IMR-90 (cell line): ENCODE measurements at regions not wholly inside any gene's neighbourhood (a gene's known extent, or its start where the extent isn't known, plus 50 kb on each side); places are given as distances from the start of the nearest gene placed in this dataset.

Experiments
- ATAC-seq: fragments of 200-7000 bp; cut with Tn5 transposase; 2 replicates; pipeline ENCODE4 v1.9.1; 2020; ENCODE audit warnings: low read depth, mild to moderate bottlenecking, moderate library complexity
- BruUV-seq: library from RNA; stranded (reverse); fragments of 400-500 nt; replicated peaks from 2 replicates; lab custom pipeline; 2021; lab: Mats Ljungman, UMichigan
- CTCF ChIA-PET: fragments of 300-600 bp; formaldehyde crosslinking; extraction: SDS; loops from one replicate; lab custom pipeline; 2021; ENCODE audit warnings: antibody characterized with exemption; lab: Yijun Ruan, JAX
- POLR2A ChIA-PET: fragments of 300-600 bp; sonication (Branson Sonifier 250); formaldehyde crosslinking; loops from one replicate; lab custom pipeline; 2022; ENCODE audit warnings: antibody characterized with exemption; ENCODE audit not compliant: unreplicated experiment; lab: Charles Lee
- DNase-seq: peaks from one replicate; pipeline ENCODE4 v3.0.0; 2013
- H2AFZ ChIP-seq: replicated peaks from 2 replicates; pipeline ENCODE3; 2013; ENCODE audit warnings: low read length, mild to moderate bottlenecking; ENCODE audit not compliant: poor library complexity
- H2AK5ac ChIP-seq: 2 replicates; pipeline ENCODE4 v1.6.1; 2013; ENCODE audit warnings: low read depth, low read length, inconsistent platforms
- H2AK9ac ChIP-seq: replicated peaks from 2 replicates; pipeline ENCODE3; 2013; ENCODE audit warnings: mild to moderate bottlenecking, low read depth, low read length, moderate library complexity; ENCODE audit not compliant: poor library complexity
- H2BK120ac ChIP-seq: 2 replicates; pipeline ENCODE4 v1.6.1; 2013; ENCODE audit warnings: low read depth, low read length, inconsistent platforms
- H2BK15ac ChIP-seq: 3 replicates; pipeline ENCODE4 v1.6.1; 2013; ENCODE audit warnings: low read depth, low read length, inconsistent platforms
- H2BK20ac ChIP-seq: 2 replicates; pipeline ENCODE4 v1.6.1; 2013; ENCODE audit warnings: low read depth, mild to moderate bottlenecking, inconsistent platforms, low read length, moderate library complexity
- H2BK5ac ChIP-seq: 2 replicates; pipeline ENCODE4 v1.6.1; 2013; ENCODE audit warnings: mild to moderate bottlenecking, low read depth, low read length, inconsistent platforms; ENCODE audit not compliant: poor library complexity, severe bottlenecking
- H3K14ac ChIP-seq: replicated peaks from 2 replicates; pipeline ENCODE4 v1.6.1; 2013; ENCODE audit warnings: low read depth, low read length, inconsistent platforms
- H3K18ac ChIP-seq: 2 replicates; pipeline ENCODE4 v1.6.1; 2013; ENCODE audit warnings: low read depth, low read length, control low read depth
- H3K23ac ChIP-seq: 2 replicates; pipeline ENCODE4 v1.6.1; 2013; ENCODE audit warnings: low read depth, low read length, inconsistent platforms
- H3K27ac ChIP-seq: 2 replicates; pipeline ENCODE4 v1.5.1; 2013; ENCODE audit warnings: mild to moderate bottlenecking, control low read depth, low read length; ENCODE audit not compliant: insufficient read depth
- H3K27me3 ChIP-seq: 2 replicates; pipeline ENCODE4 v1.6.1; 2013; ENCODE audit warnings: low read length; ENCODE audit not compliant: control insufficient read depth, insufficient read depth
- H3K36me3 ChIP-seq: 2 replicates; pipeline ENCODE4 v1.6.1; 2013; ENCODE audit warnings: low read length, mixed read lengths; ENCODE audit not compliant: control insufficient read depth, insufficient read depth
- H3K4ac ChIP-seq: 2 replicates; pipeline ENCODE4 v1.6.1; 2013; ENCODE audit warnings: low read depth, low read length, inconsistent platforms
- H3K4me1 ChIP-seq: 2 replicates; pipeline ENCODE4 v1.6.1; 2013; ENCODE audit warnings: low read length, mixed read lengths; ENCODE audit not compliant: control insufficient read depth, insufficient read depth
- H3K4me2 ChIP-seq: 2 replicates; pipeline ENCODE4 v1.6.1; 2013; ENCODE audit warnings: low read depth, mild to moderate bottlenecking, control low read depth, low read length, moderate library complexity
- H3K4me3 ChIP-seq: 2 replicates; pipeline ENCODE4 v1.5.1; 2013; ENCODE audit warnings: low read depth, mild to moderate bottlenecking, control low read depth, low read length, moderate library complexity; ENCODE audit not compliant: insufficient read depth
- H3K56ac ChIP-seq: 2 replicates; pipeline ENCODE4 v1.6.1; 2013; ENCODE audit warnings: low read length, inconsistent platforms; ENCODE audit not compliant: insufficient read depth; ENCODE audit errors: extremely low read depth
- H3K79me1 ChIP-seq, 2 experiments: 2 replicates each; pipeline ENCODE4 v1.6.1; 2013; ENCODE audit warnings: low read length in 2 of 2, inconsistent platforms in 1 of 2, low read depth in 1 of 2
- H3K9ac ChIP-seq: 2 replicates; pipeline ENCODE4 v1.6.1; 2013; ENCODE audit warnings: low read depth, low read length, control low read depth
- H3K9me1 ChIP-seq: 2 replicates; pipeline ENCODE4 v1.6.1; 2013; ENCODE audit warnings: low read length, inconsistent platforms; ENCODE audit not compliant: insufficient read depth
- H3K9me3 ChIP-seq: 2 replicates; pipeline ENCODE4 v1.6.1; 2013; ENCODE audit warnings: low read length; ENCODE audit not compliant: control insufficient read depth, insufficient read depth
- H4K20me1 ChIP-seq: 2 replicates; pipeline ENCODE4 v1.6.1; 2013; ENCODE audit warnings: low read length, inconsistent platforms; ENCODE audit not compliant: insufficient read depth
- H4K5ac ChIP-seq: 2 replicates; pipeline ENCODE4 v1.6.1; 2013; ENCODE audit warnings: mild to moderate bottlenecking, low read depth, low read length, control low read depth
- H4K8ac ChIP-seq, 2 experiments: 2 replicates each; pipeline ENCODE4 v1.6.1; 2013; ENCODE audit warnings: low read depth in 2 of 2, low read length in 2 of 2, control low read depth in 1 of 2, inconsistent platforms in 1 of 2
- H4K91ac ChIP-seq: 2 replicates; pipeline ENCODE4 v1.6.1; 2013; ENCODE audit warnings: low read depth, low read length, inconsistent platforms; ENCODE audit not compliant: insufficient read depth
- CEBPB ChIP-seq: IDR thresholded peaks from 2 replicates; pipeline ENCODE4 v1.6.1; 2012; ENCODE audit warnings: low read depth, low read length, improper control_type of control experiment
- CHD1 ChIP-seq: IDR thresholded peaks from 2 replicates; pipeline ENCODE4 v1.6.1; 2012; ENCODE audit warnings: low read depth, low read length, improper control_type of control experiment
- FOS ChIP-seq: fragments of 150-350 bp; IDR thresholded peaks from 2 replicates; pipeline ENCODE4 v1.6.1; 2016; ENCODE audit warnings: low read depth, low read length
- MAZ ChIP-seq: IDR thresholded peaks from 2 replicates; pipeline ENCODE4 v1.6.1; 2012; ENCODE audit warnings: low read depth, mild to moderate bottlenecking, low read length, improper control_type of control experiment, moderate library complexity, borderline replicate concordance
- MXI1 ChIP-seq: IDR thresholded peaks from 2 replicates; pipeline ENCODE4 v1.6.1; 2012; ENCODE audit warnings: low read depth, mild to moderate bottlenecking, low read length, moderate library complexity, borderline replicate concordance
- NFE2L2 ChIP-seq: fragments of 150-350 bp; IDR thresholded peaks from 2 replicates; pipeline ENCODE4 v1.6.1; 2016; ENCODE audit warnings: low read depth, mild to moderate bottlenecking, low read length
- POLR2A ChIP-seq: IDR thresholded peaks from 2 replicates; pipeline ENCODE4 v1.6.1; 2012; ENCODE audit warnings: mild to moderate bottlenecking, low read depth, low read length
- RAD21 ChIP-seq: IDR thresholded peaks from 2 replicates; pipeline ENCODE4 v1.6.1; 2012; ENCODE audit warnings: low read length, improper control_type of control experiment
- RCOR1 ChIP-seq: IDR thresholded peaks from 2 replicates; pipeline ENCODE4 v1.6.1; 2012; ENCODE audit warnings: mild to moderate bottlenecking, low read length, improper control_type of control experiment; ENCODE audit not compliant: insufficient replicate concordance
- RFX5 ChIP-seq: IDR thresholded peaks from 2 replicates; pipeline ENCODE4 v1.8.0; 2012; ENCODE audit warnings: low read depth, mild to moderate bottlenecking, low read length, moderate library complexity
- SMC3 ChIP-seq: fragments of 150-350 bp; IDR thresholded peaks from 2 replicates; pipeline ENCODE4 v1.6.1; 2016; ENCODE audit warnings: low read depth, mild to moderate bottlenecking, antibody characterized with exemption, low read length, moderate library complexity
- WGBS, 2 experiments: methylation state at CpG; one replicate each; pipeline versions ENCODE4 v1.1.5 to v1.1.7; 2013; ENCODE audit warnings: missing lambda C conversion rate in 2 of 2; ENCODE audit not compliant: insufficient read length in 1 of 2; ENCODE audit errors: extremely low coverage in 2 of 2; 5-methylcytosine and 5-hydroxymethylcytosine counted together
- dilution Hi-C: fragments of 300-500 bp; cut with HindIII; formaldehyde crosslinking; loops from one replicate; pipeline ENCODE4 v1.14.3; 2018; ENCODE audit warnings: low sequenced_read_pairs; ENCODE audit not compliant: unreplicated experiment
- in situ Hi-C: fragments of 300-500 bp; cut with MboI; formaldehyde crosslinking; loops from 3 replicates; pipeline ENCODE4 v1.14.3; 2019; ENCODE audit warnings: low sequenced_read_pairs, inconsistent platforms, mixed read lengths
- intact Hi-C: fragments of 100-400 bp; cut with micrococcal nuclease; formaldehyde crosslinking; loops from 2 replicates; pipeline ENCODE4 v1.10.0; 2022
- TF ChIP-seq, protein P1 (sequence below): fragments of 150-350 bp; IDR thresholded peaks from 2 replicates; pipeline ENCODE4 v1.6.1; 2016; ENCODE audit warnings: low read depth, mild to moderate bottlenecking, low read length, moderate library complexity, borderline replicate concordance
- TF ChIP-seq, protein P2 (sequence below): conservative IDR thresholded peaks from 2 replicates; pipeline ENCODE4 v1.5.1; 2012; ENCODE audit warnings: mild to moderate bottlenecking, low read depth, low read length, improper control_type of control experiment
- TF ChIP-seq, protein P3 (sequence below): fragments of 150-350 bp; IDR thresholded peaks from 2 replicates; pipeline ENCODE4 v1.6.1; 2017; ENCODE audit warnings: mild to moderate bottlenecking, antibody characterized with exemption, low read length, low read depth

DNA sequence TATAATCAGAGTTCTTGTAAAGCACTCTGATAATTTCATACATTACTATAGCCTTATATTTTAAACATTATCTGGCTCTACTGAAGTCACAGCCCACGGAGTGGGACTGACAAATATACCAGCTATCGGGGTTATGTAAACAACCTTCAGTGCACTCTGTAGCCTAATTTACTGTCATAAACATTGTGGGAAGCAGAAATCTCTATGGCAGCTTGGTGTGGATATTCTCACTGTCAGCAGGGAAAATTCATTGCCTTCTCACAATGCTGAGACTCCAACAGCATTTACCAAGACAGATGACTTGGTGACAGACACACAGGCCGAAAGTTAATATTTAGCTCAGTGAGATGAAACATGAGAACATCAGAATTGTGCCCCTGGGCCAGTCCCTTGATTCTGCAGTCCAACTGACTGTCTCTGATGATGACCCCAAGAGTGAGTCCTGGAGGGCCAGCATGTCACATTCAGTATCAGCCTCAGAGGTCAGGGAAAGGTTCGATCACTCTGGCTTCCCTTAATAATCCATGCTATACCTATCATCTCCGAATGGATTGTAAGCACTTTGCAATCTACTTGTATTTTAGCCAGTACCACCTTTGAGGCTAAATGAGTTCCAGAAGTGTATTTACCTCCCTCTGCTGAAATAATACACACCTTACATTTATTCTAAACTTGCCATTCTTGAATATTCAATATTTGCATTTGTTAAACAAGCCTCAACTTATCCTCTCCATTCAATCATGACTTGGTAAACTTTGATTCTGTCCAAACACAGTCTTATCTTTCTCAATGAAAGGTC lies 146.2 kb upstream of the OSR1 start:
- Histone ChIP-seq H2BK120ac (no peak overlapping the region), H2BK5ac (no peak overlapping the region), H4K8ac (no peak overlapping the region), H3K4me2 (no peak overlapping the region), H2AFZ (no peak overlapping the region), H3K36me3 (no peaks in the 10 kb centered on the region), H3K27ac (no peak overlapping the region), H2AK9ac (no peak overlapping the region), H3K9ac (no peak overlapping the region), H4K91ac (no peak overlapping the region), H2BK15ac (no peak overlapping the region), H3K79me1 (no peaks in the 10 kb centered on the region), H4K20me1 (no peaks in the 10 kb centered on the region), H3K18ac (no peak overlapping the region), H3K9me3 (no peaks in the 10 kb centered on the region), H3K4ac (no peak overlapping the region), H4K5ac (no peak overlapping the region), H2AK5ac (no peak overlapping the region), H3K4me1 (no peaks in the 10 kb centered on the region; the same call in 1 of the 2 replicates), H3K14ac (no peak overlapping the region), H3K4me3 (no peak overlapping the region), H3K23ac (no peak overlapping the region), H3K27me3 (peaks cover 23% of the 10 kb centered on the region), H3K9me1 (no peaks in the 10 kb centered on the region), H3K56ac (no peak overlapping the region), H2BK20ac (no peak overlapping the region)
- TF ChIP-seq POLR2A (no peak), RCOR1 (no peak), MXI1 (no peak), RFX5 (no peak), CHD1 (no peak), RAD21 (no peak), MAZ (no peak), FOS (no peak), SMC3 (no peak), NFE2L2 (no peak), CEBPB (no peak)
- TF ChIP-seq, protein P1, sequence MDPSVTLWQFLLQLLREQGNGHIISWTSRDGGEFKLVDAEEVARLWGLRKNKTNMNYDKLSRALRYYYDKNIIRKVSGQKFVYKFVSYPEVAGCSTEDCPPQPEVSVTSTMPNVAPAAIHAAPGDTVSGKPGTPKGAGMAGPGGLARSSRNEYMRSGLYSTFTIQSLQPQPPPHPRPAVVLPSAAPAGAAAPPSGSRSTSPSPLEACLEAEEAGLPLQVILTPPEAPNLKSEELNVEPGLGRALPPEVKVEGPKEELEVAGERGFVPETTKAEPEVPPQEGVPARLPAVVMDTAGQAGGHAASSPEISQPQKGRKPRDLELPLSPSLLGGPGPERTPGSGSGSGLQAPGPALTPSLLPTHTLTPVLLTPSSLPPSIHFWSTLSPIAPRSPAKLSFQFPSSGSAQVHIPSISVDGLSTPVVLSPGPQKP, result no peak
- TF ChIP-seq, protein P2, sequence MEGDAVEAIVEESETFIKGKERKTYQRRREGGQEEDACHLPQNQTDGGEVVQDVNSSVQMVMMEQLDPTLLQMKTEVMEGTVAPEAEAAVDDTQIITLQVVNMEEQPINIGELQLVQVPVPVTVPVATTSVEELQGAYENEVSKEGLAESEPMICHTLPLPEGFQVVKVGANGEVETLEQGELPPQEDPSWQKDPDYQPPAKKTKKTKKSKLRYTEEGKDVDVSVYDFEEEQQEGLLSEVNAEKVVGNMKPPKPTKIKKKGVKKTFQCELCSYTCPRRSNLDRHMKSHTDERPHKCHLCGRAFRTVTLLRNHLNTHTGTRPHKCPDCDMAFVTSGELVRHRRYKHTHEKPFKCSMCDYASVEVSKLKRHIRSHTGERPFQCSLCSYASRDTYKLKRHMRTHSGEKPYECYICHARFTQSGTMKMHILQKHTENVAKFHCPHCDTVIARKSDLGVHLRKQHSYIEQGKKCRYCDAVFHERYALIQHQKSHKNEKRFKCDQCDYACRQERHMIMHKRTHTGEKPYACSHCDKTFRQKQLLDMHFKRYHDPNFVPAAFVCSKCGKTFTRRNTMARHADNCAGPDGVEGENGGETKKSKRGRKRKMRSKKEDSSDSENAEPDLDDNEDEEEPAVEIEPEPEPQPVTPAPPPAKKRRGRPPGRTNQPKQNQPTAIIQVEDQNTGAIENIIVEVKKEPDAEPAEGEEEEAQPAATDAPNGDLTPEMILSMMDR, result no peak
- TF ChIP-seq, protein P3, sequence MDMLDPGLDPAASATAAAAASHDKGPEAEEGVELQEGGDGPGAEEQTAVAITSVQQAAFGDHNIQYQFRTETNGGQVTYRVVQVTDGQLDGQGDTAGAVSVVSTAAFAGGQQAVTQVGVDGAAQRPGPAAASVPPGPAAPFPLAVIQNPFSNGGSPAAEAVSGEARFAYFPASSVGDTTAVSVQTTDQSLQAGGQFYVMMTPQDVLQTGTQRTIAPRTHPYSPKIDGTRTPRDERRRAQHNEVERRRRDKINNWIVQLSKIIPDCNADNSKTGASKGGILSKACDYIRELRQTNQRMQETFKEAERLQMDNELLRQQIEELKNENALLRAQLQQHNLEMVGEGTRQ, result no peak
- in situ Hi-C loops (no loop called here), intact Hi-C loops (loop anchor here (5.0 kb wide), 1 partner anchor 92 kb away; no protein-coding TSS in a partner anchor), dilution Hi-C loops (no loop called here)
- WGBS, 2 experiments, result 0% methylated on average over 3 of the region's 5 CpGs; no CpG with 5 or more reads in 1 of the 2 experiments
- ChIA-PET CTCF (no interaction called here), POLR2A (no interaction called here)
- peak; percentile 40; the same call in 1 of the 2 replicates for ATAC-seq
- DNase-seq, result no peak
- no TSS peak for BruUV-seq
